Ectodermal cell (in vitro differentiated cells): ENCODE measurements at regions not wholly inside any gene's neighbourhood (a gene's known extent, or its start where the extent isn't known, plus 50 kb on each side); places are given as distances from the start of the nearest gene placed in this dataset.

Source experiments
- H3K27ac ChIP-seq: 2 replicates; pipeline ENCODE4 v1.7.0; 2013; ENCODE audit warnings: mild to moderate bottlenecking, low read depth, low read length; ENCODE audit not compliant: insufficient read depth, poor library complexity, severe bottlenecking
- H3K27me3 ChIP-seq: 2 replicates; pipeline ENCODE4 v1.7.0; 2013; ENCODE audit warnings: mild to moderate bottlenecking, low read length; ENCODE audit not compliant: insufficient read depth, control insufficient read depth, poor library complexity, severe bottlenecking
- H3K36me3 ChIP-seq: one replicate; pipeline ENCODE4 v1.7.0; 2013; ENCODE audit warnings: low read length; ENCODE audit not compliant: control insufficient read depth, insufficient read depth
- H3K4me1 ChIP-seq: one replicate; pipeline ENCODE4 v1.7.0; 2013; ENCODE audit warnings: low read length; ENCODE audit not compliant: control insufficient read depth, insufficient read depth
- H3K4me3 ChIP-seq: 2 replicates; pipeline ENCODE4 v1.7.0; 2013; ENCODE audit warnings: low read depth, low read length, control low read depth; ENCODE audit not compliant: insufficient read depth
- H3K9me3 ChIP-seq: 2 replicates; pipeline ENCODE4 v1.7.0; 2013; ENCODE audit warnings: mild to moderate bottlenecking, low read length, moderate library complexity; ENCODE audit not compliant: control insufficient read depth
- WGBS, 2 experiments: methylation state at CpG; one replicate each; pipeline ENCODE4 v1.1.7; 2013; ENCODE audit warnings: missing lambda C conversion rate in 2 of 2; 5-methylcytosine and 5-hydroxymethylcytosine counted together

DNA sequence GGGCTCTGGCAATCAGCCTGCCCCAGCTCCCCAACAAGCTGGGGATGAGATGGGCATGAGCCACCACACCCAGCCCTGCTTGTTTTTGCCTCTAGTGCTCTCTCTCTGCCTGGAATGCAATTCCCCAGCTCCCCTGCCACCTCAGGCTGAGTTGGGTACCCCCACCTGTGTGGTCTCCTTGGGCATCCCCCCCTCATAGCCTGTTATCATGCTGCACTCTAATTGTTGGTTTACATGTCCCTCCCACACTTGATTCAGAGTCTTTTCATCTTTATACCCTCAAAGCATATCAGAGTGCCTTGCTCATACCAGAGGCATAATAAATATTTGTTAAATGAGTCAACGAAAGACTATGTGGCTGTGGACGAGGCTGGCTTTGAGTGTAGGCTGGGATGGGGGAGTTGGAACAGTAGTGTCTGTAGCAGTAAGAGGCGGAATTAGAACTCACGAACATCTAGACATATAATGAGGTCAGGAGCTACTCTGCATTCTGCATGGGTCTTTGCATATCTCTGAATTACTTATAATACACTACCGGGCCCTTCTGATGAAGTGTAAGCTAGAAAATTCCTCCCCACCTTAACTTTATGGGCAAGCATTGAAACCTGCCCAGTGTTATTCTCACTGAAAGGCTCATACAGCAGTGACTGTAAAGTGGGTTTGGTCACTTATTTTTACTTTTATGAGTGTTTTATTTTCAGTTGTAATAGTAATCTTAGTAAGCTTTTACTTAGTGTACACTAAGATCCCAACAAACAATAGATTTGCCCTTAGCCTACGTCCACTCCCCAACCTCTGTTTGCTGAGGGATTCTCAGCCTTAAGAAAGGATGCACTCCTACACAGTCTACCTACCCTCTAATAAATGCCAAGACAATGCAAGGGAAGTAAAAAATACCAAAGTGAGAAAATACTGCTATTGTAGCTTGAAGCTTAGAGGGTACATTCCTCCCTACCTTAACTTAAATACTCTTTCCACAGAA is 58.7 kb downstream of the EDN1 start:
- H3K36me3 ChIP-seq: no peaks in the 10 kb centered on the region
- no peak overlapping the region for H3K4me3 ChIP-seq
- WGBS, 2 experiments: 91 to 92% methylated on average over 6 of the region's 6 CpGs
- H3K9me3 ChIP-seq: no peaks in the 10 kb centered on the region
- no peaks in the 10 kb centered on the region for H3K27me3 ChIP-seq
- no peak overlapping the region for H3K27ac ChIP-seq
- H3K4me1 ChIP-seq: no peaks in the 10 kb centered on the region

DNA sequence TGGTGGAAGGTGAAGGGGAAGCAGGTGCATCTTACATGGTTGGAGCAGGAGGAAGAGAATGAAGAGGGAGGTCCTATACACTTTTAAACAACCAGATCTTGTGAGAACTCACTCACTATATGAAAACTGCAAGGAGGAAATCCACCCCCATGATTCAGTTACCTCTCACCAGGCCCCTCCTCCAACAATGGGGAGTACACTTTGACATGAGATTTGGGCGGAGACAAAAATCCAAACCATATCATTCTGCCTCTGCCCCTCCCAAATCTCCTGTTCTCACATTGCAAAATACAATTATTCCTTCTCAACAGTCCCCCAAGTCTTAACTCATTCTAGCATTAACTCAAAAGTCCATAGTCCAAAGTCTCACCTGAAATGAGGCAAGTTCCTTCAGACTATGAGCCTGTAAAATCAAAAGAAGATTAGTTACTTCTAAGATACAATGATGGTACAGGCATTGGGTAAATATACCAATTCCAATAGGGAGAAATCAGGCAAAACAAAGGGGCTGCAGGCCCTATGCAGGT is 60.5 kb downstream of the EDN1 start:
- no peaks in the 10 kb centered on the region for H3K9me3 ChIP-seq
- peaks cover 8% of the 10 kb centered on the region for H3K4me1 ChIP-seq
- H3K4me3 ChIP-seq: no peak overlapping the region
- H3K27me3 ChIP-seq: no peaks in the 10 kb centered on the region
- WGBS, 2 experiments: 91 to 93% methylated on average over 1 of the region's 1 CpG
- no peak overlapping the region for H3K27ac ChIP-seq
- H3K36me3 ChIP-seq: no peaks in the 10 kb centered on the region

DNA sequence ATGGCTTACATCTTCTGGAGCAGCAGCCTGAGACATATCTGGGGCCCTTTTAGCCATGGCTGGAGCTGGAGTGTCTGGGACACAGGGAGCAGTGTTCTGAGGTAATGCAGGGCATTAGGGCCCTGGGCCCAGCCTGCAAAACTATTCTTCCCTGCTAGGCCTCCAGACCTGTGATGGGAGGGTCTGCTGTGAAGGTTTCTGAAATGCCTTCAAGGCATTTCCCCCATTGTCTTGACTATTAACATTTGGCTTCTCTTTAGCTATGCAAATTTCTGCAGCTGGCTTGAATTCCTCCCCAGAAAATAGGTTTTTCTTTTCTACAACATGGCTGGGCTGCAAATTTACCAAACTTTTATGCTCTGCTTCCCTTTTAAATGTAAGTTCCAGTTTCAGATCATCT is 61.5 kb downstream of the EDN1 start:
- no peak overlapping the region for H3K27ac ChIP-seq
- H3K36me3 ChIP-seq: no peaks in the 10 kb centered on the region
- peaks cover 8% of the 10 kb centered on the region for H3K4me1 ChIP-seq
- no peaks in the 10 kb centered on the region for H3K9me3 ChIP-seq
- H3K4me3 ChIP-seq: no peak overlapping the region
- no peaks in the 10 kb centered on the region for H3K27me3 ChIP-seq

DNA sequence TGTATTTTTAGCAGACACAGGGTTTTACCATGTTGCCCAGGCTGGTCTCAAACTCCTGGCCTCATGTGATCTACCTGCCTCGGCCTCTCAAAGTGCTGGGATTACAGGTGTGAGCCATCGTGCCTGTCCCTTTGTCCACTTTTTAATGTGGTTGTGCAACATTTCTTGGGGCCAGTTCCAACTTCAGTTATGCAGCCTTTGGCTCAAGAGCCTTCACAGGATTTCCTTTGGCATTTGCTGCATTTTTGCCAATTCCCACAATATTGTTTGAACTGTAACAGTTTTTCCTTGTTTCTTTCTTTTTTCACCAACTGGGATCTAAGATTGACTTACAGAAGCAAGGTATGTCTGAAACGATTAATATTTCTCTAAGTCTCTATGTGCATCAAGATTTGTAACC is 63.6 kb downstream of the EDN1 start:
- Histone ChIP-seq H3K4me1 (peaks cover 8% of the 10 kb centered on the region), H3K27me3 (no peaks in the 10 kb centered on the region), H3K36me3 (no peaks in the 10 kb centered on the region), H3K27ac (no peak overlapping the region), H3K9me3 (no peaks in the 10 kb centered on the region), H3K4me3 (no peak overlapping the region)
- 93 to 94% methylated on average over 3 of the region's 3 CpGs for WGBS, 2 experiments

DNA sequence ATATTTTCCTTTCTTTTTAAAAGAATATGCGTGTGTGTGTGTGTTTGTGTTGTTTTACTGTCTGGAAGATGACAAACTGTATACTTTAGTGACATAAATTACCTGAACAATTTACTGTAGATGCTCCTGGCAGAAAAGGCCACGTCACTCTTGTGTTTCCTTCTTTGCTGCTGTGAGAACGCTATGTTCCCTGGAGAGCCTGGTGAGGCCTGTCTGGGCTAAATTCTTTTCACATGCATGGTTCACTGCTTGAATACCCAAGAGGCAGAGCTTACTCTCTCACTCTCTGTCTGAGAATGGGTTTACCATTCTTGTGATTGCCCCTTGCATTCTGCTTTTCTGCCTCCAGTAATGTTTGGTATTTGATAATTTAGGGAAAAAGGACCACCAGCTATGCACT is 64.3 kb downstream of the EDN1 start:
- H3K36me3 ChIP-seq: no peaks in the 10 kb centered on the region
- H3K27ac ChIP-seq: no peak overlapping the region
- no peak overlapping the region for H3K4me3 ChIP-seq
- H3K4me1 ChIP-seq: peaks cover 8% of the 10 kb centered on the region
- no peaks in the 10 kb centered on the region for H3K9me3 ChIP-seq
- no peaks in the 10 kb centered on the region for H3K27me3 ChIP-seq
- 3 to 8% methylated on average over 2 of the region's 3 CpGs for WGBS, 2 experiments

DNA sequence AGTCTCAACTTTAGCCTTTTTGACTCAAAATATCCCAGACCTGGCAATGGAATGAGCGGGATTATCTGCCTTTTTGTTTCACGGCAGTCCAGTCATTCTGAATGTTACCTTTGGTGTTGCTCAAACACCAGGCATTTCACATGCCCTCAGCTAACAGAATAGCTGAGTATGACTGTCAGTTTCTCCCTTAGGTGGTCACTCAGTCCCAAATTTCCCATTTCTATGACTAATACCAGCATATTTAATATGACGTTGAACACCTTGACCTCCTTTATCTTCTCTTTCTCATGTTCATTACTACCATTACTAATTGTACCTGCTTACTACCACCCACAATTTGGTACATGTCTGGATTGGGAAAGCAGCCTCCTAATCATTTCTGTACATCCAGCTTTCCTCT is 65.2 kb downstream of the EDN1 start:
- H3K36me3 ChIP-seq: no peaks in the 10 kb centered on the region
- 92 to 93% methylated on average over 3 of the region's 3 CpGs for WGBS, 2 experiments
- no peak overlapping the region for H3K27ac ChIP-seq
- H3K9me3 ChIP-seq: no peaks in the 10 kb centered on the region
- H3K4me3 ChIP-seq: no peak overlapping the region
- no peaks in the 10 kb centered on the region for H3K27me3 ChIP-seq
- peaks cover 8% of the 10 kb centered on the region for H3K4me1 ChIP-seq

DNA sequence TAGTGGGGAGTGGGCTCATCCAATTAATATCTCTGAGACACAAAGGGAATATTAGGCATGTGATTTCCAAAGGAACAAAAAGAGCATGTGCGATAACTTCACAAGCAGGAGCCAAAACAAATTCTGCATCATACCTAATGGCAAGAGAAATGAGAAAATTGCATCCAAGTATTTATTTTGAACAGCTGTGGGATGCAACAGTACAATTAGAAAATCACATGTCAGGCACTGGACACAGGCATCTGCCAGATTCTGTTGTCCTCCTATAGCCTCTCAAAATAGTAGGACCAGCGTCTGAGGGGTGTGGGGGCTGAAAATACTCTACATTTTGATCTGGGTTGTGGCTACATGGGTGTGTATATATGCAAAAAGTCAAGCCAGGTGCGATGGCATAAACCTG is 66.3 kb downstream of the EDN1 start:
- peaks cover 8% of the 10 kb centered on the region for H3K4me1 ChIP-seq
- H3K27me3 ChIP-seq: no peaks in the 10 kb centered on the region
- H3K4me3 ChIP-seq: no peak overlapping the region
- no peak overlapping the region for H3K27ac ChIP-seq
- H3K9me3 ChIP-seq: no peaks in the 10 kb centered on the region
- H3K36me3 ChIP-seq: no peaks in the 10 kb centered on the region
- 94 to 95% methylated on average over 3 of the region's 3 CpGs for WGBS, 2 experiments

DNA sequence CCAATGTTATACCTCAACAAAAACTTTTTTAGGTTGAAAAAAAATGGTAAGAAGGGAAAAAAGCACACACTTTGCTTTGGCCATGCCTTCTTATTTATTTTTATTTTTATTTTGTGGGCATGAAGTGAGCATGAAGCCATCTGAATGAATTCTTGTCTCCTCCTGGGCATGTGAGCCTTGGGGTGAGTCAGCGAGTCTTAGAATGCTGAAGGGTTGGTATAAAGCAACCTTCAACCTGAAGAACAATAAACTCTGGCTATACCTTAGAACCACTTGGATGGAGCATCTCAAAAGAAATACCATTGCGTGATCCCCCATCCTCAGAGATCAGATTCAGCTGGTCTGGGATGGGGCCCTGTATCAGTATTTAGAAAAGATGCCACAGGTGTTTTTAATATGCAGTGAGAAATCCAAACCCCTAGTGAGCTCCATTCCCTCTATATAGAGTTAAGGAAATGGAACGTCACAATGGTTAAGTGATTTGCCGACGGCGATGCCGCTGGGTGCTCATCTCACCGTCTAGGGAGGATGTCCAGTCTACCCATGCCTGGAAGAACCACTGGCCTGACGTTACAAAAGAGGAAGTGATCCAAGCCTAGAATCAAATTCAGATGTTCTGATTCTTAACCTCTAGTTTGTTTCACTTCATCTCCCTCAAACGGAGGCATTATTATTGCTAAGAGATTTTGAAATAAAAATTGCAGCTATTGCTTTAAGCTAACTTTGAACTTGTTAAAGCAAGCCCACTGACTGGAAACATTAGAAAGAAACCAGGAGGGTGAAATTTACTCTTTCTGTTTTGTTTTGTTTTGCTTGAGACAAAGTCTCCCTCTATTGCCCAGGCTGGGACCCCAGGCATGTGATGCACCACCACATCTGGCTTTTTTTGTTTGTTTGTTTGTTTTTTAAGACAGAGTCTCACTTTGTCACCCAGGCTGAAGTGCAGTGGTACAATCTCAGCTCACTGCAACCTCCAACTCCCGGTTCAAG is 67.1 kb downstream of the EDN1 start:
- Histone ChIP-seq H3K27ac (no peak overlapping the region), H3K36me3 (no peaks in the 10 kb centered on the region), H3K4me1 (peaks cover 8% of the 10 kb centered on the region), H3K4me3 (no peak overlapping the region), H3K27me3 (no peaks in the 10 kb centered on the region), H3K9me3 (no peaks in the 10 kb centered on the region)
- WGBS, 2 experiments: 93 to 95% methylated on average over 11 of the region's 11 CpGs

DNA sequence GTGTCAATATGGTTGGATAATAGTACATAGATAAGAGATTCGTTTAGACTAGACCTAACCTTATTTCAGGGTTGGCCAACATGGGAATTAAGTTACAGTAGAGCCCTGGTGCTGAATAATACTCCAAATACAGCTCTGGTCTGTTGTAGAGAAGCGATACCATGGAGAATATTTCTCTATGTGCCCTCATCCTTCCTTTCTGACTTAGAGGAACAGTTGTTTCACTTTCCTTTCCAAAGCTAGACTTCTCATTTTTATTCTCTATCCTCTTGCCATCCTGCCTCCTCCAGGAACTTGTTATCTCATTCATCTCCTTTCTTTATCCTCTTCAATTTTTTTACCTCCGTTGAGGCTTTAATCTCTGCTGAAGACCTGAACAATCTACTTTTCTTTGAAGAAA is 68.9 kb downstream of the EDN1 start:
- no peak overlapping the region for H3K27ac ChIP-seq
- peaks cover 8% of the 10 kb centered on the region for H3K4me1 ChIP-seq
- no peaks in the 10 kb centered on the region for H3K9me3 ChIP-seq
- 89 to 96% methylated on average over 3 of the region's 3 CpGs for WGBS, 2 experiments
- no peaks in the 10 kb centered on the region for H3K27me3 ChIP-seq
- no peak overlapping the region for H3K4me3 ChIP-seq
- H3K36me3 ChIP-seq: no peaks in the 10 kb centered on the region
